ENCODE measurements at regions not wholly inside any gene's neighbourhood (a gene's known extent, or its start where the extent isn't known, plus 50 kb on each side); places are given as distances from the start of the nearest gene placed in this dataset.

GRCh38 chr14:101184104-101184455 is 280.6 kb upstream of the RTL1 start:
- DNase-seq = no peak

- no peak for DNase-seq
Measured at GRCh38 chr14:101184572-101184971, 281.1 kb upstream of the RTL1 start.

- no peak for DNase-seq
Measured at GRCh38 chr14:101185073-101185835, 281.7 kb upstream of the RTL1 start.

GRCh38 chr14:101185946-101186345 is 282.4 kb upstream of the RTL1 start:
- DNase-seq = no peak

- DNase-seq = no peak
Measured at GRCh38 chr14:101186544-101186943, 283.0 kb upstream of the RTL1 start.

GRCh38 chr14:101186992-101187815 is 283.7 kb upstream of the RTL1 start:
- DNase-seq = no peak

- no peak for DNase-seq
Measured at GRCh38 chr14:101187816-101188570, 284.5 kb upstream of the RTL1 start.

GRCh38 chr14:101188571-101188915 is 285.0 kb upstream of the RTL1 start:
- DNase-seq = no peak

GRCh38 chr14:101189266-101189665 is 285.7 kb upstream of the RTL1 start:
- no peak for DNase-seq

- DNase-seq = no peak
Measured at GRCh38 chr14:101189962-101190560, 286.5 kb upstream of the RTL1 start.

GRCh38 chr14:101191101-101191720 is 287.7 kb upstream of the RTL1 start:
- no peak for DNase-seq

GRCh38 chr14:101191721-101192660 is 288.5 kb upstream of the RTL1 start:
- DNase-seq = no peak

- no peak for DNase-seq
Measured at GRCh38 chr14:101192661-101193000, 289.1 kb upstream of the RTL1 start.

- DNase-seq = no peak
Measured at GRCh38 chr14:101193106-101193844, 289.8 kb upstream of the RTL1 start.

- no peak for DNase-seq
Measured at GRCh38 chr14:101193845-101194372, 290.4 kb upstream of the RTL1 start.

- no peak for DNase-seq
Measured at GRCh38 chr14:101194373-101195308, 291.1 kb upstream of the RTL1 start.

- no peak for DNase-seq
Measured at GRCh38 chr14:101195309-101195901, 291.9 kb upstream of the RTL1 start.

- DNase-seq = no peak
Measured at GRCh38 chr14:101196051-101196712, 292.7 kb upstream of the RTL1 start.
